ENCODE measurements at regions not wholly inside any gene's neighbourhood (a gene's known extent, or its start where the extent isn't known, plus 50 kb on each side); places are given as distances from the start of the nearest gene placed in this dataset.

DNA sequence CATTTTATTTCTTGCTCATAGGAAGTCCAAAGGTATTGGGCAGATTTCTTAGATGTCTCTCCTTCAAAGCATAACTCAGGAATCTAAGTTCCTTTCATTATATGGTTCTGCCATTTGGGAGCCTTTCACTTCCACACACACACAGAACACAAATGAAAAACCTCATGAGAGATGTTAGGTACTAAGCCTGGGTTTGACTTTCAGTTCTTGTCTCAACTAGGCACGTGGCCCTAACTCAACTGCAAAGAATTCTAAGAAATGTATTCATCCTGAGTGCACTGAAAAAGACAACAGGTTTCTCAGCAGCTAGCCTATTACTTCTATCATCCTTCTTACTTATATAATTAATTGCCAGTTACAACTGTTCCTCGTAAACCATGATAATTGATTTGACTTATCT is 190.0 kb upstream of the SAMSN1 start:
- H3K4me1 ChIP-seq, result no peaks in the 10 kb centered on the region
- intact Hi-C loops (cut with micrococcal nuclease; ENCODE audit: unreplicated experiment), result loop anchor here (10.0 kb wide), 2 partner anchors 221 to 291 kb away; no protein-coding TSS in a partner anchor
- DNase-seq, result no peak
- Mint-ChIP-seq H3K27ac (ENCODE audit: unreplicated experiment) (no peak overlapping the region), H3K36me3 (ENCODE audit: insufficient read depth, unreplicated experiment) (no peaks in the 10 kb centered on the region), H3K9me3 (ENCODE audit: unreplicated experiment) (no peaks in the 10 kb centered on the region), H3K27me3 (ENCODE audit: insufficient read depth, unreplicated experiment) (no peaks in the 10 kb centered on the region), H3K4me1 (ENCODE audit: low read depth, unreplicated experiment) (no peaks in the 10 kb centered on the region), H3K4me3 (ENCODE audit: unreplicated experiment) (no peak overlapping the region)
- ChIA-PET POLR2A (no interaction called here), CTCF (no interaction called here)
- TF ChIP-seq, protein P1, sequence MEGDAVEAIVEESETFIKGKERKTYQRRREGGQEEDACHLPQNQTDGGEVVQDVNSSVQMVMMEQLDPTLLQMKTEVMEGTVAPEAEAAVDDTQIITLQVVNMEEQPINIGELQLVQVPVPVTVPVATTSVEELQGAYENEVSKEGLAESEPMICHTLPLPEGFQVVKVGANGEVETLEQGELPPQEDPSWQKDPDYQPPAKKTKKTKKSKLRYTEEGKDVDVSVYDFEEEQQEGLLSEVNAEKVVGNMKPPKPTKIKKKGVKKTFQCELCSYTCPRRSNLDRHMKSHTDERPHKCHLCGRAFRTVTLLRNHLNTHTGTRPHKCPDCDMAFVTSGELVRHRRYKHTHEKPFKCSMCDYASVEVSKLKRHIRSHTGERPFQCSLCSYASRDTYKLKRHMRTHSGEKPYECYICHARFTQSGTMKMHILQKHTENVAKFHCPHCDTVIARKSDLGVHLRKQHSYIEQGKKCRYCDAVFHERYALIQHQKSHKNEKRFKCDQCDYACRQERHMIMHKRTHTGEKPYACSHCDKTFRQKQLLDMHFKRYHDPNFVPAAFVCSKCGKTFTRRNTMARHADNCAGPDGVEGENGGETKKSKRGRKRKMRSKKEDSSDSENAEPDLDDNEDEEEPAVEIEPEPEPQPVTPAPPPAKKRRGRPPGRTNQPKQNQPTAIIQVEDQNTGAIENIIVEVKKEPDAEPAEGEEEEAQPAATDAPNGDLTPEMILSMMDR (IDR thresholded peaks at IDR 0.05; ENCODE audit: insufficient read depth in 1 of 2, low read depth in 1 of 2, low read length in 1 of 2, severe bottlenecking in 1 of 2, unreplicated experiment in 1 of 2), result no peak
- no peak overlapping the region for H3K4me3 ChIP-seq (ENCODE audit: low read depth, low read length)
- H3K27me3 ChIP-seq (replicated peaks; ENCODE audit: control insufficient read depth, insufficient read depth, low read length), result no peaks in the 10 kb centered on the region; the same call in 1 of the 2 replicates
- no TSS peak for BruUV-seq (replicated peaks)
- no peaks in the 10 kb centered on the region for H3K9me3 ChIP-seq
- H3K36me3 ChIP-seq (ENCODE audit: control insufficient read depth, insufficient read depth, low read length), result no peaks in the 10 kb centered on the region

DNA sequence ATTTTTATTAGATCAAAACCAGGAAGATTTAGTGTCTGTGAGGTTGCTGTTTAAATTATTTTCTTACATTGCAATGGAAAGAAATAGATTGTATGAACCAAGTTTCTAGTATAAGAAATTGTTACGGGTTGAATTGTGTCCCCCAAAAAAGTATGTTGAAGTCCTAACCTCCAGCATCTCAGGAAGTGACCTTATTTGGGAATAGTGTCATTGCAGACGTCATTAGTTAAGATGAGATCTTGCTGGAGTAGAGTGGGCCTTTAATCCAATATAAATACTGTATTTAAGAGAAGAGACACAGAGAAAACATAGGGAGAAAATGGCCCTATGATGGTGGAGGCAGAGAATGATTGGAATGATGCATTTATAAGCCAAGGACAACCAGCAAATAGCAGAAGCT is 188.7 kb upstream of the SAMSN1 start:
- no peak overlapping the region for H3K4me3 Mint-ChIP-seq (ENCODE audit: unreplicated experiment)
- no peaks in the 10 kb centered on the region for H3K9me3 Mint-ChIP-seq (ENCODE audit: unreplicated experiment)
- TF ChIP-seq, protein P1 (IDR thresholded peaks at IDR 0.05; ENCODE audit: insufficient read depth in 1 of 2, low read depth in 1 of 2, low read length in 1 of 2, severe bottlenecking in 1 of 2, unreplicated experiment in 1 of 2), result no peak
- Histone ChIP-seq H3K36me3 (ENCODE audit: control insufficient read depth, insufficient read depth, low read length) (no peaks in the 10 kb centered on the region), H3K4me3 (ENCODE audit: low read depth, low read length) (no peak overlapping the region), H3K4me1 (no peaks in the 10 kb centered on the region), H3K27me3 (replicated peaks; ENCODE audit: control insufficient read depth, insufficient read depth, low read length) (no peaks in the 10 kb centered on the region; the same call in 1 of the 2 replicates), H3K9me3 (no peaks in the 10 kb centered on the region)
- intact Hi-C loops (cut with micrococcal nuclease; ENCODE audit: unreplicated experiment), result loop anchor here (10.0 kb wide), 2 partner anchors 220 to 290 kb away; no protein-coding TSS in a partner anchor
- H3K4me1 Mint-ChIP-seq (ENCODE audit: low read depth, unreplicated experiment), result no peaks in the 10 kb centered on the region
- no TSS peak for BruUV-seq (replicated peaks)
- no peak overlapping the region for H3K27ac Mint-ChIP-seq (ENCODE audit: unreplicated experiment)
- H3K36me3 Mint-ChIP-seq (ENCODE audit: insufficient read depth, unreplicated experiment), result no peaks in the 10 kb centered on the region
- ChIA-PET POLR2A (no interaction called here), CTCF (no interaction called here)
- no peaks in the 10 kb centered on the region for H3K27me3 Mint-ChIP-seq (ENCODE audit: insufficient read depth, unreplicated experiment)
- no peak for DNase-seq

DNA sequence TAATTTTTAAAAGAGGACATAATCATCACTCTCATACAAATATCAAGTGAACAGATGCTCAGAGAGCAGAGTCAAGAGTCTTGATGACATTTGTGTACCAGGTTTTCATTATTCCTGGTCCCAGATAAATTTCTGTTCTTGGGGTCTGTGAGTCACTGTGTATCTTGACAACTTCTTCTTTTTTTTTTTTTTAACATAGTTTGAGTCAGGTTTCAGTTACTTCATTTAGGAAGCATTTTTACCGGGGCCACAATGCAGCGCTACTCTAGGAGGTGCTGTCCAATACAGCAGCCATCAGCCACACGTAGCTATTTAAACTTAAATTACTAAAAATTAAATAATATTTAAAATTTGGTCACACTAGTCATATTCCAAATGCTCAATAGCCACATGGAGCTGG is 188.1 kb upstream of the SAMSN1 start:
- H3K27me3 Mint-ChIP-seq (ENCODE audit: insufficient read depth, unreplicated experiment), result no peaks in the 10 kb centered on the region
- no peaks in the 10 kb centered on the region for H3K9me3 Mint-ChIP-seq (ENCODE audit: unreplicated experiment)
- Histone ChIP-seq H3K36me3 (ENCODE audit: control insufficient read depth, insufficient read depth, low read length) (no peaks in the 10 kb centered on the region), H3K4me1 (no peaks in the 10 kb centered on the region), H3K27me3 (replicated peaks; ENCODE audit: control insufficient read depth, insufficient read depth, low read length) (no peaks in the 10 kb centered on the region; the same call in 1 of the 2 replicates), H3K4me3 (ENCODE audit: low read depth, low read length) (no peak overlapping the region), H3K9me3 (no peaks in the 10 kb centered on the region)
- TF ChIP-seq, protein P1 (IDR thresholded peaks at IDR 0.05; ENCODE audit: insufficient read depth in 1 of 2, low read depth in 1 of 2, low read length in 1 of 2, severe bottlenecking in 1 of 2, unreplicated experiment in 1 of 2), result no peak
- no peak overlapping the region for H3K4me3 Mint-ChIP-seq (ENCODE audit: unreplicated experiment)
- BruUV-seq (replicated peaks), result no TSS peak
- POLR2A ChIA-PET, result no interaction called here
- CTCF ChIA-PET, result no interaction called here
- no peaks in the 10 kb centered on the region for H3K4me1 Mint-ChIP-seq (ENCODE audit: low read depth, unreplicated experiment)
- H3K36me3 Mint-ChIP-seq (ENCODE audit: insufficient read depth, unreplicated experiment), result no peaks in the 10 kb centered on the region
- H3K27ac Mint-ChIP-seq (ENCODE audit: unreplicated experiment), result no peak overlapping the region
- DNase-seq, result no peak
- intact Hi-C loops (cut with micrococcal nuclease; ENCODE audit: unreplicated experiment), result loop anchor here (10.0 kb wide), 2 partner anchors 219 to 289 kb away; no protein-coding TSS in a partner anchor

All from Caco-2 (cell line).